ENCODE measurements at regions not wholly inside any gene's neighbourhood (a gene's known extent, or its start where the extent isn't known, plus 50 kb on each side); places are given as distances from the start of the nearest gene placed in this dataset.

DNA sequence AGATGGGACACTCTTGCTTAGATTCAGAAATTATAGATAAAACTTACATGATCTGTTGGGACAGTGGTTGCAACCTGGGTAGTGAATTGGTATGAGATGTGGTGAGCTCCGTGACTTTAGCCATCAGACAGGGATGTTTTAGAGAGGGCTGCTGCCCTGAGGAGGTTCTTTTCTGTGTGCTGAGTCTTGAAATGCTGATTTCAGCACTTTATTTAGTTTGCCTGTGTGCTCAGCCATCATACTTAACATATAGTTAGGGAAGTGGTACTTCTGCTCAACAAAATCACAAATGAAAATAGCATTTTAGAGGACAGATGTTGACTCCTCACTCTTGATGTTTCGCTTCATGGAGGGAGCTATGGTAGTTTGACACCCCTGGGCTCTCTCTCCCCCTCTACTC lies 95.9 kb upstream of the CDH13 start:
- CTCF ChIA-PET, result no interaction called here
- DNase-seq (no peak), ATAC-seq (ENCODE audit: low read depth) (no peak)
- Mint-ChIP-seq H3K9me3 (peaks cover 4% of the 10 kb centered on the region), H3K36me3 (ENCODE audit: low read depth) (no peaks in the 10 kb centered on the region), H3K4me3 (no peak overlapping the region), H3K27ac (no peak overlapping the region), H3K27me3 (no peaks in the 10 kb centered on the region), H3K4me1 (no peaks in the 10 kb centered on the region)
- intact Hi-C loops (cut with micrococcal nuclease), result no loop called here
- TF ChIP-seq, protein P1, sequence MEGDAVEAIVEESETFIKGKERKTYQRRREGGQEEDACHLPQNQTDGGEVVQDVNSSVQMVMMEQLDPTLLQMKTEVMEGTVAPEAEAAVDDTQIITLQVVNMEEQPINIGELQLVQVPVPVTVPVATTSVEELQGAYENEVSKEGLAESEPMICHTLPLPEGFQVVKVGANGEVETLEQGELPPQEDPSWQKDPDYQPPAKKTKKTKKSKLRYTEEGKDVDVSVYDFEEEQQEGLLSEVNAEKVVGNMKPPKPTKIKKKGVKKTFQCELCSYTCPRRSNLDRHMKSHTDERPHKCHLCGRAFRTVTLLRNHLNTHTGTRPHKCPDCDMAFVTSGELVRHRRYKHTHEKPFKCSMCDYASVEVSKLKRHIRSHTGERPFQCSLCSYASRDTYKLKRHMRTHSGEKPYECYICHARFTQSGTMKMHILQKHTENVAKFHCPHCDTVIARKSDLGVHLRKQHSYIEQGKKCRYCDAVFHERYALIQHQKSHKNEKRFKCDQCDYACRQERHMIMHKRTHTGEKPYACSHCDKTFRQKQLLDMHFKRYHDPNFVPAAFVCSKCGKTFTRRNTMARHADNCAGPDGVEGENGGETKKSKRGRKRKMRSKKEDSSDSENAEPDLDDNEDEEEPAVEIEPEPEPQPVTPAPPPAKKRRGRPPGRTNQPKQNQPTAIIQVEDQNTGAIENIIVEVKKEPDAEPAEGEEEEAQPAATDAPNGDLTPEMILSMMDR (IDR thresholded peaks at IDR 0.05), result no peak
- POLR2A ChIA-PET, result no interaction called here

DNA sequence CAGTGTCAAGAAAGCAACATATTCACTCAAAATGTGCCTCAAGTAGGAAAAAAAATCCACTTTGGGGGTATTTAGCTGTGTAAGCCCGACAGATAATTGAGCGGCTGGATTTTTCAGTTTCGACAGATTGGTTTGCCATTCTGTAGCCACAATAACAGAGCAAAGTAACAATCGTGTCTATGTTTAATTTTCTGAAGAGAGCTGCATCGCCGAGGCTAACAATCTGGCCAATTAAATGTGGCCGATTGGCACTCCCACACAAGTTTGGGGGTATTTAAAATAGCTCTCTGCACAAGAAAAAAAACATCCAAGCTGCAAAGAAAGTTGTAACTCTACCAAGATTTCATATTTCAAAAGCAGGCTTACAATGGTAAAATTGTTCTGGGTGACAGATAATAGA lies 99.7 kb upstream of the CDH13 start:
- POLR2A ChIA-PET, result no interaction called here
- no peaks in the 10 kb centered on the region for H3K36me3 Mint-ChIP-seq (ENCODE audit: low read depth)
- H3K4me1 Mint-ChIP-seq, result no peaks in the 10 kb centered on the region
- DNase-seq, result no peak
- ATAC-seq (ENCODE audit: low read depth), result no peak
- H3K27me3 Mint-ChIP-seq, result no peaks in the 10 kb centered on the region
- intact Hi-C loops (cut with micrococcal nuclease), result no loop called here
- no peak overlapping the region for H3K27ac Mint-ChIP-seq
- TF ChIP-seq, protein P1 (IDR thresholded peaks at IDR 0.05), result no peak
- CTCF ChIA-PET, result no interaction called here
- H3K4me3 Mint-ChIP-seq, result no peak overlapping the region
- H3K9me3 Mint-ChIP-seq, result peaks cover 4% of the 10 kb centered on the region

DNA sequence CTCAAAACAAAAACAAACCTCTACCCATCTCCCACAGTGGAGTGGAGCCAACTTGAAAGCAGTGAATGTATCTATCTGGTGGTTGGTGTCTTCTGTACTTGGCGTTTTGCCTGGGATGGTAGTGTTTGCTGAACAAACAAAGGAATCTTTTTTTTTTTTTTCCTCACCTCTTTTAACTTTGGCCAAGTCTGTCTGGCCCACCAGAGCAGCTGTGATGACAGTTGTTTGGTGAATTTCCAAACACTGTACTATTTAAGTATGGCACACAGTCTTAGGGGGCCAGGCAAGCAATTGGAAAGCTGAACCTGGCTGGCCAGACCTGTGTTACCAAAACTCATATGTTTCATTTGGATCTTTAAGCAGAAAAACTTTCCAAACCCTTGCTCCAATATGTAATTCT lies 101.8 kb upstream of the CDH13 start:
- Mint-ChIP-seq H3K9me3 (peaks cover 4% of the 10 kb centered on the region), H3K4me1 (no peaks in the 10 kb centered on the region)

DNA sequence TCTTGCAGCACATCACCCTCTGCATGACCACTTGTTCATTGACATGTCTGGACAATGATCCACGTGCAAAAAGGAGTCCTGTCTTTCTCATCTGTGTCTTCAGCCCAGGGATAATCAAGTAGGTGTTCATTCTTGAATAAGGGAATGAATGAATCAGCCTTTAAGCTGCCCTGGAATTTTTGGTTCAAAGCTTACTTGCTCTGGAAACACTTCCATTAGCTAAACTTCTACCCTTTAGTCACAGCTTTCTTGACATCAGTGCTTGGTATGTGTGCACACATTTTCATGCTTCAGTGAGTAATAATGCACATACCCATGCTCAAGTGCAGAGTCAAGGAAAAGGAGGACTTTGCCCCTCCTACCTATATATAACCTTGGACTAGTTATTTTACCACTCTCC lies 103.0 kb upstream of the CDH13 start:
- DNase-seq (no peak), ATAC-seq (ENCODE audit: low read depth) (no peak)
- no peak overlapping the region for H3K4me3 Mint-ChIP-seq
- no peaks in the 10 kb centered on the region for H3K4me1 Mint-ChIP-seq
- intact Hi-C loops (cut with micrococcal nuclease), result no loop called here
- peaks cover 2% of the 10 kb centered on the region for H3K9me3 Mint-ChIP-seq
- TF ChIP-seq, protein P1 (IDR thresholded peaks at IDR 0.05), result no peak
- POLR2A ChIA-PET, result no interaction called here
- CTCF ChIA-PET, result no interaction called here
- no peaks in the 10 kb centered on the region for H3K27me3 Mint-ChIP-seq
- no peak overlapping the region for H3K27ac Mint-ChIP-seq
- no peaks in the 10 kb centered on the region for H3K36me3 Mint-ChIP-seq (ENCODE audit: low read depth)

More for the DNA sequence above, 101.8 kb upstream of the CDH13 start:
- H3K4me3 Mint-ChIP-seq, result no peak overlapping the region
- TF ChIP-seq, protein P1 (IDR thresholded peaks at IDR 0.05), result no peak
- H3K36me3 Mint-ChIP-seq (ENCODE audit: low read depth), result no peaks in the 10 kb centered on the region
- H3K27ac Mint-ChIP-seq, result no peak overlapping the region
- ChIA-PET POLR2A (no interaction called here), CTCF (no interaction called here)
- ATAC-seq (ENCODE audit: low read depth) (no peak), DNase-seq (no peak)
- intact Hi-C loops (cut with micrococcal nuclease), result no loop called here
- H3K27me3 Mint-ChIP-seq, result no peaks in the 10 kb centered on the region

DNA sequence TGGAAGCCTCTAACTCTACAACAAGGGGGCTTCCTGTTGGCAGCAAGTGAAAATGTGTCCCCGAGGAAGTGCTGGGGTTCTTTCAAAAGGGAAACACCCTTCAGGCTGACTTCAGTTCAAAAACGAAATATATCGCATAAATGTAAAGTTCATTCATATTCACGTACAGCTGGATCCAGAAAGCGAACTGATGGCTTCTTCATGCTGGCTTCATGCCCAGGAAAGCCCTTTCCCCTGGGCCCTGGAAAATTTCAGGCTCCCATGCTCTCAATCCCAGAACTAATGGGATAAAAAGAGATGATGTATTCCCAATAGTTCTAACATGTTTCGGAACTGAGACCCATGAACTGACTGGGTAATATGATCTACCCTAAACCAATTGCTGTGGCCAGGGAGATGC lies 104.7 kb upstream of the CDH13 start:
- intact Hi-C loops (cut with micrococcal nuclease), result no loop called here
- no peak overlapping the region for H3K4me3 Mint-ChIP-seq
- TF ChIP-seq, protein P1 (IDR thresholded peaks at IDR 0.05), result no peak
- H3K27me3 Mint-ChIP-seq, result no peaks in the 10 kb centered on the region
- DNase-seq, result no peak
- H3K9me3 Mint-ChIP-seq, result no peaks in the 10 kb centered on the region
- no peaks in the 10 kb centered on the region for H3K36me3 Mint-ChIP-seq (ENCODE audit: low read depth)
- H3K4me1 Mint-ChIP-seq, result no peaks in the 10 kb centered on the region
- ChIA-PET POLR2A (no interaction called here), CTCF (no interaction called here)
- no peak for ATAC-seq (ENCODE audit: low read depth)
- H3K27ac Mint-ChIP-seq, result no peak overlapping the region
